ENCODE measurements at regions not wholly inside any gene's neighbourhood (a gene's known extent, or its start where the extent isn't known, plus 50 kb on each side); places are given as distances from the start of the nearest gene placed in this dataset.
"Not testable (repeated sequence)": the region's sequence is repeated elsewhere in the genome, so short reads cannot be mapped to it uniquely, and the experiment has no call there.

DNA sequence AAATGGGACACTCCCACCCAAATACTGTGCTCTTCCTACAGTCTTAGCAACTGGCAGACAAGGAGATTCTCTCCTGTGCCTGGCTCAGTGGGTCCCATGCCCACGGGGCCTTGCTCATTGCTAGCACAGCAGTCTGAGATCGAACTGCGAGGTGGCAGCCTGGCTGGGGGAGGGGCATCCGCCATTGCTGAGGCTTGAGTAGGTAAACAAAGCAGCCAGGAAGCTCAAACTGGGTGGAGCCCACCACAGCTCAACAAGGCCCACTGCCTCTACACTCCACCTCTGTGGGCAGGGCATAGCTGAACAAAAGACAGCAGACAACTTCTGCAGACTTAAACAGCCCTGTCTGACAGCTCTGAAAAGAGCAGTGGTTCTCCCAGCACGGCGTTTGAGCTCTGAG, 174.8 kb downstream of the COL12A1 start:
- not testable (repeated sequence) for H3K9me3 ChIP-seq; H3K27me3 ChIP-seq; DNase-seq (ENCODE audit: low spot score); H3K4me3 ChIP-seq; H3K4me1 ChIP-seq; H3K27ac ChIP-seq; H3K36me3 ChIP-seq

DNA sequence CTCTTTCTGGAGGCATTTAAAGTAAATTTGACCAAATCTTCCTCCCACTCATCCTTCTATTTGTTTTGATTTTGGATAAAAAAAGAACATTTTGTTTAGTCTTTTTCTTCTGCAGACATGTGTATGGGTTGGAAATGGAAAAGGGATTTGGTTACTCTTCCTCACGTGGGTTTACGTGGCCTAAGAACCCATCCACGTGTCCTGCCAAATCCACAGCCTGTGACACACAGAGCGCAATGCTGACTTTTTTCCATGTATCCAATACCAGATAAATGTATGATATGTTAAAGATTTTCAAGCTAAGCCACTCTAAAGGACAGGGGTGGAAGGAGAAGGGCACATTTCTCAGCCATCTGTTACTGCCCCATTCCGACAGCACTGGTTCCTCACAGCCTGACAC, 176.5 kb downstream of the COL12A1 start:
- H3K27me3 ChIP-seq, result no peaks in the 10 kb centered on the region
- TF ChIP-seq, protein P1, sequence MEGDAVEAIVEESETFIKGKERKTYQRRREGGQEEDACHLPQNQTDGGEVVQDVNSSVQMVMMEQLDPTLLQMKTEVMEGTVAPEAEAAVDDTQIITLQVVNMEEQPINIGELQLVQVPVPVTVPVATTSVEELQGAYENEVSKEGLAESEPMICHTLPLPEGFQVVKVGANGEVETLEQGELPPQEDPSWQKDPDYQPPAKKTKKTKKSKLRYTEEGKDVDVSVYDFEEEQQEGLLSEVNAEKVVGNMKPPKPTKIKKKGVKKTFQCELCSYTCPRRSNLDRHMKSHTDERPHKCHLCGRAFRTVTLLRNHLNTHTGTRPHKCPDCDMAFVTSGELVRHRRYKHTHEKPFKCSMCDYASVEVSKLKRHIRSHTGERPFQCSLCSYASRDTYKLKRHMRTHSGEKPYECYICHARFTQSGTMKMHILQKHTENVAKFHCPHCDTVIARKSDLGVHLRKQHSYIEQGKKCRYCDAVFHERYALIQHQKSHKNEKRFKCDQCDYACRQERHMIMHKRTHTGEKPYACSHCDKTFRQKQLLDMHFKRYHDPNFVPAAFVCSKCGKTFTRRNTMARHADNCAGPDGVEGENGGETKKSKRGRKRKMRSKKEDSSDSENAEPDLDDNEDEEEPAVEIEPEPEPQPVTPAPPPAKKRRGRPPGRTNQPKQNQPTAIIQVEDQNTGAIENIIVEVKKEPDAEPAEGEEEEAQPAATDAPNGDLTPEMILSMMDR (IDR thresholded peaks at IDR 0.05), result no peak
- H3K36me3 ChIP-seq, result no peaks in the 10 kb centered on the region
- H3K9me3 ChIP-seq, result no peaks in the 10 kb centered on the region
- H3K27ac ChIP-seq, result no peak overlapping the region
- no peaks in the 10 kb centered on the region for H3K4me1 ChIP-seq
- H3K4me3 ChIP-seq, result no peak overlapping the region
- no peak for DNase-seq (ENCODE audit: low spot score)

DNA sequence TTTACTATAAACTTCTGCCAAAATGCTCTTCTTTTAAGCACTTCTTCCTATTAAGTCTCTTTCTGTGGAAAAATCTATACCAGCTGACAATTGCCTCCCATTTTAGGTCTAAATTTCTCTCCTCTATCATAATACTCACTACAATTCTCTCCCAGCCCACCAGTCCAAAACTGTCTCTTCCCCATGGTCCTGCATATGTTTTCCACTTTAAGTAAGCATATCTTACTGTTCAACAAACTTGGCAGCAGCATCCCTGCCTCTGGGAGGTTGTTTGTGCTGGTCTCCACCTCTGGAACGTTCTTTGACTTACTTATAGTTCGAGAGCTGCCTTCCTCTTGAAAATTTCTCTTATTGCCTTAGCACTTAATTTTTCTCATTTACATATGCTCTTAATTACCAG, 180.5 kb downstream of the COL12A1 start:
- H3K36me3 ChIP-seq, result no peaks in the 10 kb centered on the region
- H3K27me3 ChIP-seq, result no peaks in the 10 kb centered on the region
- H3K4me1 ChIP-seq, result no peaks in the 10 kb centered on the region
- TF ChIP-seq, protein P1 (IDR thresholded peaks at IDR 0.05), result no peak
- no peak overlapping the region for H3K27ac ChIP-seq
- no peaks in the 10 kb centered on the region for H3K9me3 ChIP-seq
- H3K4me3 ChIP-seq, result no peak overlapping the region
- DNase-seq (ENCODE audit: low spot score), result no peak

DNA sequence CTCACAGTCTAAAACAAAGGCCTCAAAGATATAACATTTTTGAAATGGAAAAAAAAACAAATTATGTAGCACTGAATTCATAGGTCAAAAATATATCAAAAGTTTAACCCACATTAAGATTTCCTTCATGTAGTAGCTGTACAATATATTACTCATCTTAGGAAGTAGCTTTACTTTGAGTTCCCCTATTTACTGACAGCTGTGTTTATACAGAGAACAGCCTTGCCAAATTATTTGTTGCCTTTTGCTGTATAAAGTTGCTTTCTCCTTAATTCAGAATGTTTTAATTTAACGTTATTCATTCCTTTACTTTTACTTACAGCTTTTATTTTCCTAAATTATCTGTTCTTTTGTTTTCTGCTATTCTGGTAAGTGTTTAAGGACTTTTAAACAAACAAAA, 181.0 kb downstream of the COL12A1 start:
- H3K9me3 ChIP-seq, result no peaks in the 10 kb centered on the region
- H3K27ac ChIP-seq, result no peak overlapping the region
- no peak overlapping the region for H3K4me3 ChIP-seq
- H3K36me3 ChIP-seq, result no peaks in the 10 kb centered on the region
- TF ChIP-seq, protein P1 (IDR thresholded peaks at IDR 0.05), result no peak
- no peaks in the 10 kb centered on the region for H3K4me1 ChIP-seq
- no peaks in the 10 kb centered on the region for H3K27me3 ChIP-seq
- no peak for DNase-seq (ENCODE audit: low spot score)

DNA sequence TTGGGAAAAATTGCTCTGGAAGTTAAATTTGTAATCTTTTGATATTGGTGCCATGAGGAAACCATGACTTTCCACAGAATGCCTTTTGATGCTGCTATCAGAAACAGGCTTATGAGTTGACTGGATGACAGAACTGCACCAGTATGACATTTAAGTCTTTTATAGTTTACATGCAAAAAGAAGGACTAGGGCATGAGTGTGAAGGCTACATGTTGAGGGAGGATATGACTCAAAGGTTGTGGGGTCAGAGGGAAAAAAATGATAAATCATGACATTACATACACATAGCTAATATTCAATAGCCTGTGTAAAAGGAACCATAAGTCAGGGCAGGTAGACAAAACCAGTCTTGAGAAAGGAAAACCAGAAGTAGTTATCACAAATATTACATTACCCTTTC, 182.2 kb downstream of the COL12A1 start:
- Histone ChIP-seq H3K9me3 (no peaks in the 10 kb centered on the region), H3K27ac (no peak overlapping the region), H3K36me3 (no peaks in the 10 kb centered on the region), H3K27me3 (no peaks in the 10 kb centered on the region), H3K4me1 (no peaks in the 10 kb centered on the region), H3K4me3 (no peak overlapping the region)
- TF ChIP-seq, protein P1 (IDR thresholded peaks at IDR 0.05), result no peak
- DNase-seq (ENCODE audit: low spot score), result no peak

DNA sequence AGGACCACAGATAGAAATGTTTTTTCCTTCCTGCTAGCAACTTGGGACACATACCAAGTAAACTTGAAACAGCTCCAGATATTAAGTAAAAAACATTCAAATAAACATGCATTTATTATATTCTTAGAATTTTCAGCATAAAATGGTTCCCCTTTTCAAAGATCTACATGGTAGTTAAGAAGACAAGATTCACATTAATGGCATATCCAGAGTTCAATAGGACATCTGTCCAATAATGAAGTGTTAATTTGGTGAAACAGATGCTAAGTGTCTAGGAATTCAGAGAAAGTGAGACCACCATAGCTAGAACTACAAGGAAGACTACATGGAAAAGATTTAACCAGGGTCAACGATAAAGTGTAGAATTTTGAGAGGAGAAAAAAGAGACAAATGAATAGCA, 184.9 kb downstream of the COL12A1 start:
- DNase-seq (ENCODE audit: low spot score), result no peak
- TF ChIP-seq, protein P1 (IDR thresholded peaks at IDR 0.05), result no peak
- Histone ChIP-seq H3K9me3 (no peaks in the 10 kb centered on the region), H3K27ac (no peak overlapping the region), H3K4me3 (no peak overlapping the region), H3K4me1 (no peaks in the 10 kb centered on the region), H3K27me3 (no peaks in the 10 kb centered on the region), H3K36me3 (no peaks in the 10 kb centered on the region)
